C4-2B (cell line): ENCODE measurements at regions not wholly inside any gene's neighbourhood (a gene's known extent, or its start where the extent isn't known, plus 50 kb on each side); places are given as distances from the start of the nearest gene placed in this dataset.
"Not testable (repeated sequence)": the region's sequence is repeated elsewhere in the genome, so short reads cannot be mapped to it uniquely, and the experiment has no call there.

Experiments used
- H3K27ac ChIP-seq: fragments of 450-650 bp; 2 replicates; pipeline ENCODE4 v1.5.1; 2017
- ZFX ChIP-seq: fragments of 450-650 bp; IDR thresholded peaks from 2 replicates; pipeline ENCODE4 v1.6.1; 2017
- TF ChIP-seq, protein P1 (sequence below): fragments of 450-650 bp; conservative IDR thresholded peaks from 2 replicates; pipeline ENCODE4 v1.5.1; 2017; ENCODE audit warnings: mild to moderate bottlenecking

DNA sequence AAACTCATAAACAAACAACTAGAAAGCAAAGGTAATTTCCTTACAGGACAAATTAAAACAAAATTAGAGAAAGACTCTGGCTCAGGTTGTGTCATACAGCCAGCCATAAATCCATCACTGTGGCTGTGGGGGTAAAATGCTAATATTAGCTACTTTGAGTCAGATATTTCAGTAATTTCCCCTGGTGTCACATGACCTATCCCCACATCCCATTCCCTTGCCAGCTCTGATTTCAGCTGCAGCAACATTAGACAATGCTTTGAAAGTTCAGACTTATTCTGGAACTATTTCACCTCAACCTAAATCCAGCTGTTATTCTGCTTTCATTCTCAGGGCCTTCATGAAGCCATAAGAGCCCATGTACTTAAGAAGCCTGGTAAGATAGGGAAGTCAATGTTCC, 55.3 kb downstream of the RPL10L start:
- no peak for TF ChIP-seq ZFX
- TF ChIP-seq, protein P1, sequence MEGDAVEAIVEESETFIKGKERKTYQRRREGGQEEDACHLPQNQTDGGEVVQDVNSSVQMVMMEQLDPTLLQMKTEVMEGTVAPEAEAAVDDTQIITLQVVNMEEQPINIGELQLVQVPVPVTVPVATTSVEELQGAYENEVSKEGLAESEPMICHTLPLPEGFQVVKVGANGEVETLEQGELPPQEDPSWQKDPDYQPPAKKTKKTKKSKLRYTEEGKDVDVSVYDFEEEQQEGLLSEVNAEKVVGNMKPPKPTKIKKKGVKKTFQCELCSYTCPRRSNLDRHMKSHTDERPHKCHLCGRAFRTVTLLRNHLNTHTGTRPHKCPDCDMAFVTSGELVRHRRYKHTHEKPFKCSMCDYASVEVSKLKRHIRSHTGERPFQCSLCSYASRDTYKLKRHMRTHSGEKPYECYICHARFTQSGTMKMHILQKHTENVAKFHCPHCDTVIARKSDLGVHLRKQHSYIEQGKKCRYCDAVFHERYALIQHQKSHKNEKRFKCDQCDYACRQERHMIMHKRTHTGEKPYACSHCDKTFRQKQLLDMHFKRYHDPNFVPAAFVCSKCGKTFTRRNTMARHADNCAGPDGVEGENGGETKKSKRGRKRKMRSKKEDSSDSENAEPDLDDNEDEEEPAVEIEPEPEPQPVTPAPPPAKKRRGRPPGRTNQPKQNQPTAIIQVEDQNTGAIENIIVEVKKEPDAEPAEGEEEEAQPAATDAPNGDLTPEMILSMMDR, result no peak
- no peak overlapping the region for H3K27ac ChIP-seq

DNA sequence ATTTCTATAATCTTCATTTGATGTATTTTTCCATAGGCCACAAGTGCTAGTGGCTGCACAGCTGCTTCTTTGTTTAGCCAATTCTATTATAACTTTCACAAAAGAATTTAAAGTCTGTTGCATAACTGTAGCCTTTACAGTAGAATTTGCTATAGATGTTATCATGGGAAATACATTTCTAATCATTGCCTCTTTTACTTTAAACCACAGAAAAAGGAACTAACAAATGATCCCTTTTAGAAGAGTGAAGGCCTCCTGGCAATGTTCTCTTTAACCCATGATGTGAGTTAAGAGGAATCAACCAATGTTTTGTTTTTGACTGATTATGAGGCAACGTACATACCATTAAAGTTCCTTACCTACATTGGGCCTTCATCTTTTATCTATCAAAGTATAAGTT, 68.8 kb downstream of the RPL10L start:
- H3K27ac ChIP-seq, result no peak overlapping the region
- no peak for TF ChIP-seq ZFX
- TF ChIP-seq, protein P1, result no peak

- no peak for TF ChIP-seq ZFX
- TF ChIP-seq, protein P1, result peak; percentile 87
- H3K27ac ChIP-seq, result no peak overlapping the region
These were observed 70.4 kb downstream of the RPL10L start for GRCh38 chr14:46581036-46581671.

- TF ChIP-seq, protein P1, result no peak
- TF ChIP-seq ZFX, result no peak
- no peak overlapping the region for H3K27ac ChIP-seq
These were observed 76.6 kb downstream of the RPL10L start for GRCh38 chr14:46574978-46575375.

DNA sequence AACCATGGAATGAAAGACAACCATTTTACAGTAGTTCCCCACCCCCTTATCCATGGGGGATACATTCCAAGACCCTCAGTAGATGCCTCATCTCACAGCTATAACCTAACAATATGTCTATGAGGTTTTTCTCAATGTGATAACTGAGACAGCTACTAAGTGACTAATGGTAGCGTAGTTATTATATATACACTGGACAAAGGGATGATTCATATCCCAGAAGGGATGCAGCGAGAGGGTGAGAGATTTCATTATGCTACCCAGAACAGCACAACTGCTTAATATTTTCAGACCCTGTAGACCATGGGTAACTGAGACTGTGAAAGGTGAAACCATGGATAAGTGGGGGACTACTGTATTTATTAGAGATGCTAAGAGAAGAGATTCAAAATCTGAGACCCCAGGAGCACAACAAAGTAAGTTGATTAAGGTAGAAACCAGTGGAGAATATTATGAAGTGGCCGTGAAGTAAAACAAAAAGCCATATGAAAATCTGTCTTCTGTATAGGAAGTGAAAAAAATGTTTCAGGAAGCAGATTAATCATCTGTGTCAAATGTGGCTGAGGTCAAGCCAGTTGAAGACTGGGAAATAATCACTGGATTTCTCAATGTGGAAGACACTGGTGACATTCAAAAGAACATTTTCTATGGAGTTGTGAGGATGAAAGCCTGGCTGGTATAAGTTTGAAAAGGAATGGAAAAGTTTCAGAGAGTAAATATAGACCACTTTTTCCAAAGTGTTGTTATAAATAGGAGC, 77.2 kb downstream of the RPL10L start:
- no peak overlapping the region for H3K27ac ChIP-seq
- TF ChIP-seq, protein P1, result no peak
- no peak for TF ChIP-seq ZFX

DNA sequence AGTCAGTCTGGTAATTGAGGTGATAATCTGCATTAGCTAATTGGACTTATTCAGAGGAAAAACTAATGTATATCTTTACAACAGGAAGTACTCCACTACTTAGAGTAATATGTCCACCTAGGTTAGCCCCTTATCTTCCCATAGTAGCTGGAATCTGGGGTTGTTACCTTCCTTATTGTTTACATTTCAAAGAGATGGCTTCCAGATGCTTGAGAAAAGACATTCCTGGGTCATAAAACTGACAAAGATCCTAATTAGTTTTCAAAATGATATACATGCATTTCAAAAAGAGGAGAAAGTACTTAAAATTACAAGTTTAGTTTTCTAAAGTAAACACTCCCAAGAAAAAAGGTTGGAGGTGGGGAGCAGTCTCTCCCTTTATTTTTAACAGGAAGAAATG, 78.1 kb downstream of the RPL10L start:
- no peak overlapping the region for H3K27ac ChIP-seq
- TF ChIP-seq, protein P1, result no peak
- TF ChIP-seq ZFX, result no peak

DNA sequence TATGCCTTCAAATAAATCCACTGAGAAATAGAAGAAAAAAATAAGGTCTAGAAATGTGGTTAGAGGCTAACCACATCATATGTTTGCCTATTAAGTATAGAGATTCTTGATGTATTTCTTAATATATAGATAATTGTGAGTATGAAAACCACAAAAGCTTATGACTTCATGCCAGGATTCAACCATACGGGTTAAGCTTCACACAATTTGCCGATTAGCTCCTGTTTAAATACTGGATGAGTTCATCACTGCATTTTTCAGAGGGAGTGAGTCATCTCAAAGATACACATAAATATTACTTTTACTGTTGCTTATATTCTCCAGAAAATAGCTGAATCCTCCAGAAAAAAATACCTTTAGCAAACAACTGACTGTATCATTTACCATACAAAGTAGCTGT, 79.6 kb downstream of the RPL10L start:
- no peak overlapping the region for H3K27ac ChIP-seq
- TF ChIP-seq, protein P1, result no peak
- no peak for TF ChIP-seq ZFX

DNA sequence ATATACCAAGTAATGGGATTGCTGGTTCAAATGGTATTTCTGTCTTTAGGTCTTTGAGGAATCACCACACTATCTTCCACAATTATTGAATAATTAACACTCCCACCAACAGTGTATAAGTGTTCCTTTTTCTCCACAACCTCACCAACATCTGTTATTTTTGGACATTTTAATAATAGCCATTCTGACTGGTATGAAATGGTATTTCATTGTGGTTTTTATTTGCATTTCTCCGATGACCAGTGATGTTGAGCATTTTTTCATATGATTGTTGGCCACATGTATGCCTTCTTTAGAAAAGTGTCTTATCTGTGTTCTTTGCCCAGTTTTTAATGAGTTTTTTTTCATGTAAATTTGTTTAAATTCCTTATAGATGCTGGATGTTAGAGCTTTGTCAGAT, 83.4 kb downstream of the RPL10L start:
- not testable (repeated sequence) for H3K27ac ChIP-seq
